Eye (tissue), 1 donor: ENCODE measurements at regions not wholly inside any gene's neighbourhood (a gene's known extent, or its start where the extent isn't known, plus 50 kb on each side); places are given as distances from the start of the nearest gene placed in this dataset.

ENCODE experiments used
- DNase-seq: peaks from one replicate; pipeline ENCODE4 v3.0.0-alpha.2; 2015

DNA sequence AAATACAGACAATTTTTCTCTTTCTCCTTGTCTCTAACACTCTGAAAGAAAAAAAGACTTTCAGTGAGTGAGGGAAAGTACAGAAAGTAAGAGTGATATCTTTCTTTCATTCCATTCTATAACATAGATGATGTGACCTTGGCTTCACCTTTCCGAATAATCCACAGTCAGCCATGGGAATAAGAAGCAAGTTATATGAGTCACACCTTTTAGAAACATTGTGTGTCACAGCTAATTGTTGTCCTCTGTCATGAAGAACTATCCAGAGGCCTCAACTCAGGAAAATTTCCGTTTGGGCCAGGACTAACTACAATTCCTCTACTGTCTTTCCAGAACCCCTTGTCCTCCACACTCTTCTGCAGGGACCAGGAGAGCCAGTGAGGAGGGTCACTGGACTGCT lies 209.7 kb upstream of the FAR2 start:
- DNase-seq, result no peak

DNA sequence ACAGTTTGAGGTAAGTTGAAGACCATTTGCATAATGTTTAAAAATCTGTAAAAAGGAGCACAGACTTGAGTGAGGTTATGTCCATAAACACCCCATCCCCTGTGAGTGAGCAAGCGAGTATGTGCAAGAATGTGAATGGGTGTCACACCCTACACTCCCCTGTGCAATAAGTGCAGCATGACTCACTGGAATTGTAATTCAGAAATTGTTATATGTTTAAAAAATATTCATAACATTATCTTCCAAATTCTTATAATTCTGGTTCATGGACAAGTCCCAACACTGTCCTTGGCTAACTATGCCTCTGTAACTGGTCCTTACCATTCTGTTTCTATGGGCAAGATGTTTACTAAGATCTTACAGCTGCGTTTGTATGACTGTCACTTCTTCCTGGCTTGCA lies 207.8 kb upstream of the FAR2 start:
- DNase-seq, result no peak

DNA sequence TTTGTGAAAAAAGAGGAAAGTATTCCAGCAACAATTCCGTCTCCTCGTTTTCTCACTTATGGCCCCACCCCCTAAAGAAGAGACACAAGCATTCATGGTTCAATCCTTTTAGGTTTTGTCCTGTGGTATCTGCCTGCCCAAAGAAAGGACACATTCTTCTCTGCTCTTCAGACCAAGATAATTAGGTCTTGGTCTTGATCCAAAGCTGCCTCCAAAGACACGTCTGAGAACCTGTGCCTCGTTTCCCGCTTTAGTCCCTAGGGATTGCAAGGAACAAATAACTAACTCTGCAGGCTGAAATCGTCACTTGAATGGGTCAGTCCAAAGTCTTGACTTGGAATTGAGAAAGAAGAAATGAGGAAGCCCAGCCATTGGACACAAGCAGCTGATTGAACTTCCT lies 202.7 kb upstream of the FAR2 start:
- DNase-seq, result no peak

DNA sequence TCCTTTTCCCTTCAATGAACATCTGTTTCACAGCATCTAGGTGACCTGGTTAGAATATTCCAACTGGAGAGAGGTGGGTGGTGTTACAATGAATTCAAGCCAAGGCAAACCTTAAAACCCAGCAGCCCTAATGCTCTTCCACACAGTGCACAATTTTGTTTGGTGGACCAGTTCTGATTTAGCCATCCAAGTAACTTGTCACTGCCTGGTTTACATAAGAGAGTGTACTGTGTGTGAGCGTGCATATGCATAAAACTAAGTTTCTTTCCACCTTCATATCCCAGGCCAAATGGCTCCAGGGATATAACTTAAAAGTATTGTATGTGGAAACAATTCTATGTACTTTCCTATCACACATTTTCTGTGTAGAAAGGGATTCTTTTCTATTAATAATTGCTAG lies 200.4 kb upstream of the FAR2 start:
- no peak for DNase-seq

DNA sequence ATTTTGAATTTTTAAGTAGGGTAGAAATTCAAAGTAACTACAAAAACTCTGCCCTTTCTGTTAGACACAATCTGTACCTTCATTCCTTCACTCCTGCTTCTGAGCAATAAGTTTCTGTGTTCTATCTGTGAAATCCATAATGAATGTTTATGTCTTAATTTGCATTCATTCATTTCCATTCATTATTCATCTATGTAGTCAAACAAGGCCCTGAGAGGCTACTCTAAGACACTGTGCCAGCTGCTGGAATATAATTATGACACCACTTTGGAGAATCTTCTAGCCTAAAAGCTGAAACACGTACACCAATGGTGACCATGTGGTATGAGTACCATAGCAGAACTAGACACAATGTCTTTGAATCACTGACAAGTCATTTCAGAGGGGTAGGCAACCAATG lies 199.9 kb upstream of the FAR2 start:
- DNase-seq, result no peak

DNA sequence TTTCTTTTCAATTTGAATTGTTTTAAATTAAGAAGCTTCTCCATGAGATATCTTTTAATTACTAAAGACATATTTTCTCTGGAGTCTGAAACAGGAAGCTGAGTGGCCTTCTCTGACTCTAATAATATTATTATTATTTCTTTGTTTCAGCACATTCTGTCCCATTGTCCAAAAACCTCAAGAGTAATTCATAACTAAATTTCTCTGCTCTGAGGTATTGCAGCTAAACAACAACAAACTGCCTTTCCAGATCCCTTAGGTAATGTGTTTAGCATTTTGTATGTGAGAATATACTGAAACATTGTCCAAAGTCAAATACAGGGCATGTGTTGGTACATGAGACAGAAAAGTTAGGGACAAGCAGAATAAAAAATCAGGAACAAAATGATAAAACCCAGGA lies 199.0 kb upstream of the FAR2 start:
- no peak for DNase-seq

DNA sequence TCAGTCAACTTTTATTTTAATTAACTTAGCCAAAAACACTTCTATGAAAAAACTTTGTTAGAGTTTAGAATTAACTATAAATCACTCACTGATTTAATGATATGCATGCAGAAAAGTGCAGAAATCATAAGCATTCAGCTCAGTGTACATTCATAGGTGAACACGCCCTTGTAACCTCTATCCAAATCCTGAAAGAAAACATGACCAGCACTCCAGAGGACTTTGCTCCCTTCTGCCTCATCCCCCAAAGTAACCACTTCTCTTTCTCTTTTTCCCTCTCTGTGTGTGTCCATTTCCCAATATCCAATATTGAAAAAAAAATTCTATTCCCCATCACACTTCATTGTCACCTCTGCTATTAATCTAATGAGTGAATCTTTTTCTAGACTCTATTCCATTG lies 197.1 kb upstream of the FAR2 start:
- no peak for DNase-seq

DNA sequence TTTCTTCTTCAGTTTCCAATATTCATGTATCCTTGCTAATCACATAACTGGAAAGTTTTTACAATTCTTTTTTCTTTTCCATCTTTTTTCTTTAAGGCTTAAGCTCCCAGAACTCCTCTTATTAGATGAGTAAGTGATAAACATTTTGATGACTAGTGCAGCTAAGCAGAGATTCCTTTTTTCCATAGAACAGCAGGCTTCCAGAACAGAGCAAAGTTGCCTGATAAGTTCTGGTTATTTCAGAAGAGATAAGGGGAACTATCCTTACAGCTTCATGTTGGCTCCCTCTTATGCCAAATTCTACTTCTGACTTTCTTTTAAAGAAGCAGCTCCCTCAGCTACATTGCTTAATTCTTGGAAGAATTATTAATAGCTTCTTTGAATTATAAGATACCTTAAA lies 194.7 kb upstream of the FAR2 start:
- no peak for DNase-seq

DNA sequence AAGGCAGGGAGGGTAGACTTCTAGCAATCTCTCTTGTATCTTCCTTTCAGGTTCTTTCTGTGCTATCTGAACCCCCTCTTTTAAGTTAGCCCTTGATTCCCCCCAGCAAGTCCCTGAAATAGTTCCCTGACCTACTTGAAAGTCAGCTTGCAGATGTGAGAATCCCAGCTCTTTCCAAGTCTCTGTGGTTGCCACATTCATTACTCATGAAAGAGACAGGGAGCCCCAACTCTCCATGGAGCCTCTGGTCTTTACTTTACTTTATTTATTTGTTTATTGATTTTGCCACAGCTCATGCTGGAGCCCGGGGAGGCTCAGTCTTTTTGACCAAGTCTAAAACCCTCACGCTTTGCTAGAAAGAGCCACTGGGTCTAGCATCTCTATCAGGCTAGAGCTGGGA lies 193.6 kb upstream of the FAR2 start:
- no peak for DNase-seq

DNA sequence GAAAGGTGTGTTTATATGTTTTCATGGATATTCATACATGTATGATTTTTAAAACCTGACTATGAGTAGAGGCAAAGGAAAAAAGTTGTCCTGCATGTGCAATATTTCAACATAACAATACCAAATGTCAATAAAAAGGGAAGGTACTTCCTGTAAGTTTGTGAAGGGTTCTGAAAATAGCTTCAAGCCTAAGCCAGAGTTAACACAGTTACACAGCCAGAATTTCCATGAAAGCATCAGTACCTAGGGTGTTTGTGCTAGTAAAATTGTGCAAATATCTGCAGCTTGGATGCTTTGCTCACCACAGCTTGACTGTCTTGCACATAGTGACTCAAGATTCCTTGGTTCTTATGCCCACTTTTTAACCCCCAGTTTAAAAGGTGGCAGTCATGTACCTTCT lies 193.1 kb upstream of the FAR2 start:
- no peak for DNase-seq

DNA sequence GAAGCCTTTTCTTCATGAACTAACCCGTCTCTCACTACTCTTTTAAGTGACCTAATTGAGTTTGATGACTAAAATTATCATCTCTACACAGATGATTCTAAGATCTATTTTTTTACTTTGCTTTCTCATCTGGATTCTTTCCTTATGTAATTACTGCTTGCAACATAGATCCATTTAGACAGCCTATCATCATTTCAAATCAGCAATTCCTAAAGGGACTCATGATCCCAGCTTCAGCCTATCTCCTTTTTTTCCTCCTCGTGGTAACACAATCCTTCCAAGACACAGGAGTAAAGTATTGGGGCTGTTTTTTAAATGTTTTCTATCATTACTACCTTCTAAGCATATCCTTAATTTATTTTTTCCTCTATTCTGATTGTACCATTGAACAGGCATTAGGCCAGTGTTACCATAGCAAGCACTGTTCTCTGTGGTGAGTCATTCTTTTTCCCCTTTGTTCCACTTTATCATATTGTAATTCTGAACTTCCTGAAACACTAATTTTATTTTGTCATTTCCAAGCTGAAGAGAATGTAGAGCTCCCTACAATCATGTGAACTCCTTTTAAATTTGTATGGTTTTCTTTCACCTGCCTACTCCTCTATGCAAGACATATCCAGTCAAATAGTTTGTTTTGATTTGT lies 190.4 kb upstream of the FAR2 start:
- no peak for DNase-seq

DNA sequence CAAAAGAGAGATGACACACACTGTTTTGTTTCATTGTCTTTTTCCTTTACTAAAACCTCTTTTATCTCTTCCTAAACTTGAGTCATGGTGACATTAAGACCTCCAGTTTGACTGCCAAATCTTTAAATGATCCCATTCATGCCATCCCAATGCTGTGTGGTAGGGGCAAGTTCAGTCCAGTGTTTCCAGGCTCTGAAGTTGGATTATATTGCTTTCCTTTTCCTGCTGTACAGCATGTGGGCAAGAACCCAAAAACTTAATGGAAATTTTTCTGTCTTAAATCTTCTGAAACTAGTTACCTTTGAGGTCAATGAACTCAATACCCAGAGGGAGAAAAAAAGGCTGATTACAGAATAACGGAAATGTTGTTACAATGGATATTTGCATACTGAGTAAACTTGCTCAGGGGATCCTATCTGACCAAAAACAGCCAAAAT lies 187.1 kb upstream of the FAR2 start:
- no peak for DNase-seq

DNA sequence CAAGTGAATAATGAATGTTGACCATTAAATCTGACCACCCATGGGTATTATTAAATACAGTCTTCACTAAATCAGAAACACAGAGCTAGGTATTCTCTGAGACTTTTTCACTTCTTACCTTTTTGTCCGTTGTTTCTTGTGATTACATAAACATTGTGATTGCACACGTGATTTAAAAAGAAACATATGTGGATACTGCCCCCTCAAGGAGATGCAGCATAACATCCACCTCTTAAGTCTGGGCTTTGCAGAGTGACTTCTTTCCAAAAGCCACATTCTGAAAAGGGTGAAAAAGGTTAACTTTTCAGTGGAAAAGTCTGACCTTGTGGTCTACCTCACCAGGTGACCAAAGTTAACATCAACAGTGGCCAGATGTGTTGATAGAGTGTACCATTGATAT lies 185.5 kb upstream of the FAR2 start:
- no peak for DNase-seq

DNA sequence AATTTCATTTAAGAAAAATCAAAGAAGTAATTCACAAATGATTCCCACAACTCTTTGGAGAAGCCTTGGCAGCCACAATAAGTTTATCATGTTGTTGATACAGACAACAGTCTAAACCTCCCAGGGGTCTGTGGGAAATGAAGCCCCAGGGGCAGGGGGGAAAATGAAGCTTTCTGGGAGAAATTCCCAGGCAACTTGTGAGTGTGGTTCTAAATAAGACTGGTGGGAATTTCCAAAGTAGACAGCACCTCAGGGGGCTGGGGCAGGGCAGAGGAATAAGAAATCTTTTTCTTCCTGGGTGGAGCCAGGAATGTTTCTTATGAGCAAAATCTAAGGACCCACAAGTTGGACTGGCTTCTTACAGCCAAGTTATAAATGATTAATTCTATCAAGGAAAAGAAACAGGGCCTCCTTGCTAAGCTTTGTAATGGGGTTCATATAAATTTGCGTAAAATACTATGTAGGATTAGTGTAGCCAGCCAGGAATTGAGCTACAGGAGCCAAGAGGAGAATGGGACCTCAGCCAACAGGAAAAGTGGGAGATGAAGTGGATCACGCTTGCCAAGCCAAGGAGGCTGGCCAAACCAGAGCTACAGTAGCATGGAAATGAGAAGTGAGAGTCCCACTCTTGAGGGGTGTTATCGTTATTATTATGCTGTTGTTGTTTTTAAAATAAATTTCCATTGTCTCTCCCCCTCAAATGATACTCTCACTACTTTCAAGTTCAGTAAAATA lies 182.9 kb upstream of the FAR2 start:
- DNase-seq, result peak; percentile 56

DNA sequence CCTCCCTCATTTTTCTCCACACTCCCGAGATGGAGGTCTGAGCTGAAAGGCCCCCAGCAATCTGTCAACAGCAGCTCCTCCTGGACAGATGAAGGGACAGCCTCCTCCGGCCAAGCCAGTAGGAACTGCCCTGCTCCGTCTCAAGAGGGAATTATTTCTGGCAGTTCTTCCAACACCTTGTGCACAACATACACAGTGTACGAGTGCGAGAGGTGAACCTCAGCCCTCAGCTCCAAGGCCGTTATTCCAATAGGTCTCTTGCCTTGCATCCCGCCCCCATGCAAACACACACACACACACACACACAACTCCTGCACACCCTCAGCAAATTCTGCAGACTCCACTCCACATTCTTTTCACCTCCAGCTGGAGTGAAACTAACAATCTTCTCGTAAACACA lies 181.7 kb upstream of the FAR2 start:
- DNase-seq, result no peak

DNA sequence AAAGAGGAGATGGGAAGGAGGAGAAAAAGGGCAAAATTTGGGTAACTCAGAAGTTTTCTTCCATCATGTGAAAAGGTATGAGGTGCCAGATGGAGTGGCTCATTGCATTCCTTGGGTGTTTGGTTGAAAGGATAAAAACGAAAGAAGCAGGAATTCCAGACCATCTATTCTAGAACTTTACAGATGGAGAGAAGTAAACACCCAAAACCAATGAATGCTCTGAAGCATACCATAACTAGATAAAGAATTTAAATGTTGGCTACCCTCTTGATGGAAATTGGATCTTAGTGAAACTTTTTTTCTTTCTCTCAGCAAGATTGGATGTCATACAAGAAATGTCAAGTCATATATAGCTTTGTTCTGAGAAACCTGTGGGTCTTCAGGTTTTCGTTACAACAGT lies 175.6 kb upstream of the FAR2 start:
- DNase-seq, result no peak

DNA sequence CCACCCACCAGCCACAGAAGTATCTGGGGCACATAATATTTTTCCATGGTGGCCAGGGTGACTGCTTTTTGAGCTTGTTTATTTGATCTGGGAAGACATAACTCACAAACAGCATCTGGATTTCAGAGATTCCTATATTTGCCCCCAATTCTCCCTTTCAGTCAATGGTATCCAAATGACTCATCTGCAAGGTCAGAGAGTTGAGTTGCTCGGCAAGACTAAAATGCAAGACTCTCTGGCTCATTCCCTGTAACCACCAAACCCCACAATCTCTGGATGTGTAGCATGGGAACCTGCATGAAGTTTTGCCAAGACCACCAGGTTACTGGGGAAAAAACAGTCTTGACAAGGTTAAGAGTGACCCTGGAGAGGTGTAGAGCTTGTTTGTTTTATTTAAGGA lies 174.9 kb upstream of the FAR2 start:
- no peak for DNase-seq

DNA sequence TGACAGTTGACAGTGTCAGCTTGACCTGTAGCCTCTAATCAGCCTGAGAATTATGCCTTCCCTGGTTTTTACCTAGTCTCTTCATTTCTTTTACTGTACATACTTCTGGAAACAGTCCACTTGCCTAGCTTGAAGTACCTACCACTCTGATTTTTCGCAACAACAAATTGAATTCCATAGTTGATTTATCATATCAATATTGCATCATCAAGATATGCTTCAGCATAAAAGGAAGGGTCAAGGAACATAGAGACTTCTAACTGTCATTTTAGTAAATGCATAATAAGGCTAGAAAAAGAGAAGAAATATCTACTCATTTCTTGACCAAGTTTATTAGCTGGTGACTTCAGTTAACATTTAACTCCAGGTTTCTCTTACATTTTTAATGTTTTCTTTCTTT lies 174.2 kb upstream of the FAR2 start:
- no peak for DNase-seq

DNA sequence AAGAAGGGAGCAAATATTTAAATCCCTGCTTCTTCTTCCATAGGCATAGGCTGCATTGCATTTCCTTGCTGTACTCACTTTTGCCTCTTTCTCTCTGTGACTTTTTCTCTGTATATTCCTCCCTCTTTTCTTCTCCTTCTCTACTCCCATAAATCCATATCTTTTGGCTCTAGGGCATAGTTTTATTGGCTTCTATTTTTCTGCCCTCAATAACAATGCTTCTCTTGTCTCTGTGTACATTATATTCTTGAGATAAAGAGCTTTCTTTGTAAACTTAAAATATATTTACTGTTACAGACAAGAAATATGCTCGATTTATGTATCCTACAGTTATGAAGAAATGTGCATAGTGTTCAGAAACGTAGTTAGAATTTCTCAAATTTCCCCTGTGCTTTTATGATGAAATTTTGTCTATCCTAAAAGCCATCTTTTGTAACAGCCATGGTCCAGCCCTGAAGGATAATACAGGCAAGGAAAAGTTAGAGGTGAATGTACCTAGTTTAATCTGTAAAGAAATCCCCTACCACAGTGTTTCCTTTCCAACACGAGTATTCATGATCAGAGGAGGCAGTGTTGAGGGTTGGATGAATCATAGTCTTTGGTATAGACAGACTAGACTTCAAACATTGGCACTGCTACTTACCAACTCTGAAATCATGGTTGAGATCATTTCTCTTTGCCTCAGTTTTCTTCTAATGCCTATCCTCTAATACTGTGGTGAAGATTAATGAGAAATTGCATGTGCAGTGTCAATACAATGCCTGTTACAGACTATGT lies 173.3 kb upstream of the FAR2 start:
- no peak for DNase-seq

DNA sequence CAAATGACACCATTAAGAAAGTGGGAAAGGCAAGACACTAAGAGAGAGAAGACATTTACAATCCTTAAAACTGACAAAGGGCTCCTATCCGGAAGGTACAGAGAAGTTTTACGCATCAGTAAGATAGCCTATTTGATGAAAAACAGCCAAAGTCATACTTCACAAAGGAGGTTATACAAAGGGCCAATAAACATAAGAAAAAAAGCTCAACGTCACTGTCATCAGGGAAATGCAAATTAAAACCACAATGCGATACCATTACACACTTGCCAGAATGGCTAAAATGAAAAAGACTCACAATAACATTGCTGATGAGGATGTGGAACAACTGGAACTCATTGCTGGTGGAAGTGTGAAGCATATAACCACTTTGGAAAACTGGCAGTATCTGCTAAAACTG lies 168.6 kb upstream of the FAR2 start:
- DNase-seq, result no peak

DNA sequence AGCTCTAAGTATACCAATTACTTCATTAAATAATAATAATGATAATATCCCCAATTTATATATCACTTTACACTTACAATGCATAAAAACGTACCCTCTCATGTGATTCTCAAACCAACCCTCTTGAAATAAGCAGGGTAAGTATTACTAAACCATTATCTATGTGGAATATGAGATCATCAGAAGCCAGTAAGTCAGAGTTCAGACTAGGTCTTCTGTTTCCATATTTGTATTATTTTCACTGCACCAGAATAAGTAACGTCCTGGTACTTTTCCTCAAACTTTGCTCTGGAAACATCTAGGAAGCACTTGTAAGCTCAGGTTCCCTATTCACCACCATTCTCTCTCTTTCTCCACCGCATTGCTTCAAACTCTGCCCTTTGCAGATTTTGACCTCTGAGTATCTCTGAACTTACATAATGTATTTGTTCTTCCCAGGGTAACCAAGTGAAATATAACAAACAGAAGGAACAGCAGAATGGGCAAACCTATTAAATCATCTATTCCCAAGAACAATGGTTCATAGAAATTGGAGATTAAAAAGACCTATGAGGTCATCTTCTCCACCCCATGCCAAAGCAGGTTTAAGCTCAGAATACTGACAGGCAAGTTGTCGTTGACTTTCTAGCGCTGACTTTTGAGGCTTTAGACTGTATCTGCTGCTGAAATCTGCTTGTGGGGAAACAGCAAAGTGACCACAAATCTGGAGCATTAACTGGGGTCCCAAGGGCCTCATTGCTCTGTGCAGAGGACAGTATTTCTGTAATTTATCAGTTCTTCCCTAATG lies 161.3 kb upstream of the FAR2 start:
- DNase-seq, result no peak

DNA sequence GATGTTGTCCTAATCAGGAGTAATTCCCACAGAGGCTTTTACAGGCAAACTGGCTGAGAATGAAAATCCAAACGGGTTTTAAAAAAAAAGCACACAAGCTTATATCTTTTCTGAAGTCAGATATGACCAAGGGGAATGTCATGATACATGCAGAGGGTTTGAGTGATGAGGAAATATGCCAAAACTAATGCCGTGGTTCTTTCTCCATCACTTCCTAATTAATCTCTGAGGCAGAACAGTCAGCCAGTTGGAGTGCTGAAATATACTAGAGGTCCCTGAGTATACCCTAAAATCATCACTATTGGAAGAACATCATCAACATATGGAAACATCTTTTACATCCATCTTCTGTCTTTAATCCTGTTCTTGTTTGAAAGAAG lies 160.8 kb upstream of the FAR2 start:
- no peak for DNase-seq

DNA sequence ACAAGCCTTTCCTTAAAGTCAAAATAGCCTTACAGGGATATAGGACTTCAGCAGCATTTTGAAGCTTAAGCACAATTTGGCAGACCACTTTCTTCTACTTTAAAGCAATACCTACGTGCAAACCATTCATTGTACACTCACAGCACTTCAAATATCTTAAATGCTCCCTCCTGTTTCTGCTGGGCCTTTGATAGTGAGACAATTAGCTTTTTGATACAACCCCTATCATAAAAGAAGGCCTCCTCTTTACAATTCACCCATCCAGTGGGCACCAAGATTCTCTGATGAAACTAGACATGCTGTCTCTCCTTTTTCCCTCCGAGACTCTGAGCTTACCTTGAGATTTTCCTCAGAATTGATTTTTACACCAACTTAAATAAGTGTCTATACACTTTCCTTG lies 157.5 kb upstream of the FAR2 start:
- no peak for DNase-seq

DNA sequence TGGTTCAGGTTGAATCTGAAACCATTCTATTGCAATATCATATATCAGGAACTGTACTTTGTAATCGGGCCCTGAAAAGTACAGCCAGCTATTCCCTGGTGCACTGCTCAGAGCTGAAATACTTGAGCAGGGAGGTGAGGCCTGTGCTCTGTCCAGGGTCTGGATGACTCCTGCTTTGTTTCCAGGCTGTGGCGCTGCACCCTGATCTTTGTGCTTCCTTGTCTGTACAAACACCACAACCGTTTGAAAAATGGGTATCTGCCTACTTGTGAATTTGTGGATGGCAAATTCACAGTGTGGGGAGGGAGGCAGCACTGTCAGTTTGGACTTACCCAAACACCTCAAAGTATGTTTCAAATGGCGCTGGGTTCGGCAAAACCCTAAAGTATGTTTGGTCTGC lies 155.4 kb upstream of the FAR2 start:
- DNase-seq, result no peak
